SK-N-MC (cell line): ENCODE measurements at regions not wholly inside any gene's neighbourhood (a gene's known extent, or its start where the extent isn't known, plus 50 kb on each side); places are given as distances from the start of the nearest gene placed in this dataset.

Experiments
- DNase-seq: peaks from one replicate; pipeline ENCODE4 v3.0.0-alpha.2; 2011; ENCODE audit warnings: low read depth, low spot score
- H3K27ac ChIP-seq: fragments of 200-600 bp; sonication (generic); 2 replicates; pipeline ENCODE4 v1.5.1; 2016; ENCODE audit warnings: mixed run types
- H3K36me3 ChIP-seq: fragments of 200-600 bp; sonication (generic); 2 replicates; pipeline ENCODE4 v1.6.1; 2017; ENCODE audit warnings: antibody characterized with exemption, low read length, mixed read lengths; ENCODE audit not compliant: insufficient read depth
- H3K4me3 ChIP-seq: fragments of 200-600 bp; sonication (generic); 2 replicates; pipeline ENCODE4 v1.5.1; 2016
- H3K9ac ChIP-seq: fragments of 200-600 bp; sonication (generic); 2 replicates; pipeline ENCODE4 v1.8.0; 2017; ENCODE audit warnings: mixed run types, mixed read lengths; ENCODE audit not compliant: insufficient read length
- H3K9me3 ChIP-seq: fragments of 200-600 bp; sonication (generic); 2 replicates; pipeline ENCODE4 v1.6.1; 2017; ENCODE audit warnings: low read depth, mild to moderate bottlenecking, antibody characterized with exemption, low read length, moderate library complexity, mixed read lengths
- EZH2 ChIP-seq: fragments of 200-600 bp; sonication (generic); IDR thresholded peaks from one replicate; pipeline ENCODE4 v1.6.1; 2017; ENCODE audit warnings: antibody characterized with exemption
- FOXP2 ChIP-seq: optimal IDR thresholded peaks from 2 replicates; pipeline ENCODE3; 2011; ENCODE audit warnings: mild to moderate bottlenecking, moderate library complexity; ENCODE audit not compliant: insufficient read depth; ENCODE audit errors: extremely low read length, control extremely low read depth
- POLR2AphosphoS5 ChIP-seq: IDR thresholded peaks from 2 replicates; pipeline ENCODE4 v1.6.1; 2012; ENCODE audit warnings: mild to moderate bottlenecking, low read depth, low read length, borderline replicate concordance

DNA sequence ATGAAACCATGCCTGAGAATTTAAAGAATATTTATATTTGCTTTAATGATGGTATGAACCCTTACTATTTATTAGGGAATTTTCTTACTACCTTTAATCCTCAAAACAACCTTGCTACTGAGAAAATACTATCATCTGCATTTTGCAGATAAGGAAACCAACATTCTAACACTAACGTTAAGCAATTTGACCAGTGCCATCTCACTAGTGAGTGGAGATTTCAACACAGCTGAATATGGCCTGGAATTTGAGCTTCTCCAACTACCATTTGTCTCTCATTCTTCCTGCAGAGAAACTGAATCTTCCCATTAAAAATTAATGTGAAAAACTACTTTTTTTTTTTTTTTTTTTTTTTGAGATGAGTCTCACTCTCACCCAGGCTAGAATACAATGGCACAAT lies 380.9 kb upstream of the SMIM31 start:
- DNase-seq = no peak
- 0 out of 2 replicates have a peak, but pooled peaks cover 2% of the 10 kb centered on the region for H3K36me3 ChIP-seq
- no peak overlapping the region for H3K27ac ChIP-seq
- TF ChIP-seq EZH2 = no peak
- TF ChIP-seq POLR2AphosphoS5 = no peak
- no peak for TF ChIP-seq FOXP2
- no peak overlapping the region for H3K9ac ChIP-seq
- H3K4me3 ChIP-seq = no peak overlapping the region
- peaks cover 3% of the 10 kb centered on the region; the same call in 1 of the 2 replicates for H3K9me3 ChIP-seq

- no peak overlapping the region for H3K4me3 ChIP-seq
- H3K9ac ChIP-seq = no peak overlapping the region
- no peak overlapping the region for H3K27ac ChIP-seq
- no peak for TF ChIP-seq FOXP2
- no peak for TF ChIP-seq EZH2
- TF ChIP-seq POLR2AphosphoS5 = no peak
- no peak for DNase-seq
- no peaks in the 10 kb centered on the region for H3K36me3 ChIP-seq
- H3K9me3 ChIP-seq = no peaks in the 10 kb centered on the region
Measured at GRCh38 chr4:164377277-164377676, 376.7 kb upstream of the SMIM31 start.

DNA sequence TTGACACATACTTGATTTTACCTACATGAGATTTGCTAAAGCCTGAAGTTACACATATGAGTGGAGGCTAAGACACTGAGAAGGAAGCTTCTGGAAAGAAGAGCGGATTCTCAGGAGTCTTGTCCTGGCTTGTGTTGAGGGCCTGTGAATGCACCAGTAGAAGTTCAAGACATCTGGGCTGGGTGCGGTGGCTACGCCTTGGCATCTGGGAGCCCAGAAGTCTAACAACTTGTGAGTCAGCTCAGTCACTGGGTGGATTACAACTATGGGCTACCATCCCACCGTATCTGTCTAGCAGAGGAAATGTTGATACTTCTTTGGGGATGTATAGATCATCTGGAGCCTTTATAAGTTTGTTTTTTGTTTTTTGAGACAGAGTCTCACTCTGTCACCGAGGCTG lies 375.6 kb upstream of the SMIM31 start:
- Histone ChIP-seq H3K36me3 (no peaks in the 10 kb centered on the region), H3K9ac (no peak overlapping the region), H3K27ac (no peak overlapping the region), H3K9me3 (no peaks in the 10 kb centered on the region), H3K4me3 (no peak overlapping the region)
- DNase-seq = no peak
- no peak for TF ChIP-seq POLR2AphosphoS5
- no peak for TF ChIP-seq EZH2
- TF ChIP-seq FOXP2 = no peak

- H3K4me3 ChIP-seq = no peak overlapping the region
- DNase-seq = no peak
- H3K9me3 ChIP-seq = no peaks in the 10 kb centered on the region
- H3K36me3 ChIP-seq = no peaks in the 10 kb centered on the region
- no peak overlapping the region for H3K9ac ChIP-seq
- no peak overlapping the region; the same call in 1 of the 2 replicates for H3K27ac ChIP-seq
- TF ChIP-seq EZH2 (no peak), POLR2AphosphoS5 (no peak), FOXP2 (no peak)
Measured at GRCh38 chr4:164379694-164380093, 374.2 kb upstream of the SMIM31 start.

DNA sequence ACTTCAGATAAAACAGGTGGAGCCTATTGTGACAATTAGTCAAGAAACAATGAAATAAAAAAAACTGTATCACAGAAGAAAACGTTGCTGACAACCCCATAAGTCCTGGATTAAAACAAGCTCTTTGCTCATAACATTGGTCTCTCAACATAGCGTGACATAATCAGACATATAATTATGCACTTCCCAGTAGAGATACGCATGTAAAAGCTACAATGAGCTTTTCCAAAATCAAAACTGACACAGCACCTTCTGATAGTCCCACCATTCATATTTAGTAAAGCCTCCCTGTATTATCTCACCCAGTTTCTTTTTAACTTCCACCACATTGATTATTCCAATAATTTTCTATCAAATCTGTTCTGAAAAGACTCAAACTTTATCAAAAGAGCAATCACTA lies 372.1 kb upstream of the SMIM31 start:
- Histone ChIP-seq H3K9me3 (no peaks in the 10 kb centered on the region), H3K27ac (no peak overlapping the region), H3K4me3 (peak overlapping the region; percentile 78), H3K36me3 (no peaks in the 10 kb centered on the region), H3K9ac (peak overlapping the region; percentile 59)
- no peak for DNase-seq
- TF ChIP-seq POLR2AphosphoS5 = no peak
- TF ChIP-seq EZH2 = no peak
- no peak for TF ChIP-seq FOXP2

DNA sequence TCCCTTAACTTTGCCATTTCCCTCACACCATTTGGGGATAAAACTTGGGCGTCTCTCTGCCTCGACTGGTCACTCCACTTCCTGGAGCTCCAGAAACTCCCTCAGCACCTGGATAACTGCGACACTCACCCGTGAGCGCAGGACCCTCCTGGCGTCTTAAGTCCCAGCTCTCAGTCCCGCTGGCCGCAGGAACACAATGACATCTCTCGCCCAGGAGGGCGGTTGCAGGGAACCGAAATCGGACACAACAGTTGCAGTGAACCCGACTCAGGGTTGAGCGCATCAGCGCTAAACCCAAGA lies 370.9 kb upstream of the SMIM31 start:
- Histone ChIP-seq H3K9me3 (no peaks in the 10 kb centered on the region), H3K27ac (no peak overlapping the region), H3K36me3 (no peaks in the 10 kb centered on the region), H3K4me3 (peak overlapping the region; percentile 78), H3K9ac (peak overlapping the region; percentile 39)
- no peak for DNase-seq
- TF ChIP-seq EZH2 (no peak), FOXP2 (no peak), POLR2AphosphoS5 (no peak)

DNA sequence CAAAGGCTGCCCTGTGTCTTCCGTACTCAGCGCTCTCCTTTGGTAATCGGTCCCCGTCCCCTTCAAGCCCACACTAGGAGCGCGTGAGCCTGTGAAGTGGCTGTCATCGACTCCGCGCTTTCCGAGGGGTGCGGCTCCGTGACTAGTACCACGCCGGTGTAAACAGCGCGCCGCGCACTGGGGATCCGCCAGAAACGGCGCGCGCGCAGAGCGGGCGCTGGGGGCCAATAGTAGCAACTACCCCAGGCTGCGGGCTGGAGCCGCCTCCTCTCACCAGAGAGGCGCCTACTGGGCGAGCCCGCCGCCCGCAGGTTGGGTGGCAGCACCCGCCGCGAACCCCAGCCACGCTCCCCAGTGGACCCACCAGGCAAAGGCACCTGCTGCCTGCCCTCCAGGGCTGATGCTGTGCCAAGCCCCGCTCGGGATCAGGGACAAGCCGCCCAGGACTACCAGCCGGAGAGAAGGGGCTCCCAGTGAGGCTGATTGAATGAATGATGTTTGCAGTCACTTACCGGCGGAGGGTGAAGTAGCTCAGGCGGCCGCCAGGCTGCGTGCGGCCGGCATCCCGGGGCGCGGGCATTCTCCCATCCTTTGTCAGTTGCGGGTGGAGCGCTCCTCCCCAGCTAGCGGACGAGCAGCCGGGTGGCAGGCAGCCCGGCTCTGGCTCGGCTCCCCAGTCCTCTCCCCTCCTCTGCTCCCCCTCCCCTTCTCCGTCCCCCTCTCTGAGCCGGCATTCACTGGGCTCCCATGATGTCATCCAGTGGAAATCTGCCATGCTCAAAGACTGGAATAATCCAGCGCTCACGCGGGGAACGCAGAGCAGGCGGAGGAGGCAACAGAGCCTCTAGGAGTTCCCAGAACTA lies 370.3 kb upstream of the SMIM31 start:
- TF ChIP-seq FOXP2 = peak; percentile 86
- peak; percentile 36; the same call in 1 of the 2 replicates for TF ChIP-seq POLR2AphosphoS5
- no peak for TF ChIP-seq EZH2
- Histone ChIP-seq H3K27ac (no peak overlapping the region), H3K4me3 (peak overlapping the region; percentile 78), H3K9ac (peak overlapping the region; percentile 39), H3K36me3 (no peaks in the 10 kb centered on the region), H3K9me3 (no peaks in the 10 kb centered on the region)
- DNase-seq = no peak

- TF ChIP-seq POLR2AphosphoS5 (no peak), FOXP2 (no peak), EZH2 (no peak)
- Histone ChIP-seq H3K4me3 (no peak overlapping the region), H3K9me3 (no peaks in the 10 kb centered on the region), H3K27ac (no peak overlapping the region), H3K9ac (no peak overlapping the region), H3K36me3 (no peaks in the 10 kb centered on the region)
- DNase-seq = no peak
Measured at GRCh38 chr4:164384416-164384815, 369.5 kb upstream of the SMIM31 start.
